ENCODE measurements at regions not wholly inside any gene's neighbourhood (a gene's known extent, or its start where the extent isn't known, plus 50 kb on each side); places are given as distances from the start of the nearest gene placed in this dataset.
"Not testable (repeated sequence)": the region's sequence is repeated elsewhere in the genome, so short reads cannot be mapped to it uniquely, and the experiment has no call there.

DNA sequence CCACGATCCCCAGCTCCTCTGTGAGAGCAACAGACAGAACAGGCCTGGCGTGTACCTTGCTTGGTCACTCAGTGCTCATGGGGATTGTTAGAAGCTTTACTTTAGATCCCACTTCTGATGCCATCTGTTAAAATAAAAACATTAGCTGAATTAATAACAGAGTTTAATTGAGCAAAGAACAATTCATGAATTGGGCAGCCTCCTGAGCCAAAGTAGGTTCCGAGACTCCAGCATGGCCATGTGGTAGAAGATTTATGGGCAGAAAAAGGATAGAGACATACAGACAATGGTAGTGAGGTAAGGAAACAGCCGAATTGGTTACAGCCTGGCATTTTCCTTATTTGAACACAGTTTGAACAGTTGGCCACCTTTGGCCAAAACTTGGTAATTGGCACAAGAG lies 223.9 kb upstream of the TRPC4 start:
- FAIRE-seq (no peak), DNase-seq (ENCODE audit: insufficient read length, low spot score) (no peak)
- TF ChIP-seq POLR2AphosphoS5 (IDR thresholded peaks at IDR 0.05; ENCODE audit: low read depth, low read length) (no peak), PAX5 (IDR thresholded peaks at IDR 0.05; ENCODE audit: insufficient read depth, low read length, severe bottlenecking) (no peak), POU2F2 (IDR thresholded peaks at IDR 0.05; ENCODE audit: low read depth, low read length) (no peak), SPI1 (IDR thresholded peaks at IDR 0.05; ENCODE audit: low read depth, low read length) (no peak), TAF1 (IDR thresholded peaks at IDR 0.05; ENCODE audit: low read depth, low read length) (no peak), POLR2A (IDR thresholded peaks at IDR 0.05; ENCODE audit: low read depth, low read length) (no peak)

DNA sequence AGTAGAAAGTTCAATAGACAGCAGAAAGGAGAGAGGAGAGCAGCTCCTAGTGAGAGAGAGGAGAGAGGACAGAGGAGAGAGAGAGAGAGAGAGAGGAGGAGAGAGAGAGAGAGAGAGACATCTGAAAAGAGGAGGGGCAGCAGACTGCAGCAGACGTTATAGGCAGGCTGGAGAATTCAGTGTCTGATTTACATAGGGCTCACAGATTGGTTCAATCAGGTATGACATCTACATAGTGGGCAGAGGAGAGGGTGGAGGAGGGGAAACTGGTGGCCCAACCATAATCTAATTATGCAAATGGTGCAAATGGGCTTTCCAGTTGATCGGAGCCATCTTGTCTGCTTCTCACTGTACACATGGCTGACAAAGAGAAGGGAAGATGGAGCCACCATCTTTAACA lies 221.3 kb upstream of the TRPC4 start:
- TF ChIP-seq TAF1 (IDR thresholded peaks at IDR 0.05; ENCODE audit: low read depth, low read length) (no peak), POU2F2 (IDR thresholded peaks at IDR 0.05; ENCODE audit: low read depth, low read length) (no peak), POLR2A (IDR thresholded peaks at IDR 0.05; ENCODE audit: low read depth, low read length) (no peak), SPI1 (IDR thresholded peaks at IDR 0.05; ENCODE audit: low read depth, low read length) (no peak), PAX5 (IDR thresholded peaks at IDR 0.05; ENCODE audit: insufficient read depth, low read length, severe bottlenecking) (no peak), POLR2AphosphoS5 (IDR thresholded peaks at IDR 0.05; ENCODE audit: low read depth, low read length) (no peak)
- no peak for DNase-seq (ENCODE audit: insufficient read length, low spot score)
- FAIRE-seq, result no peak

DNA sequence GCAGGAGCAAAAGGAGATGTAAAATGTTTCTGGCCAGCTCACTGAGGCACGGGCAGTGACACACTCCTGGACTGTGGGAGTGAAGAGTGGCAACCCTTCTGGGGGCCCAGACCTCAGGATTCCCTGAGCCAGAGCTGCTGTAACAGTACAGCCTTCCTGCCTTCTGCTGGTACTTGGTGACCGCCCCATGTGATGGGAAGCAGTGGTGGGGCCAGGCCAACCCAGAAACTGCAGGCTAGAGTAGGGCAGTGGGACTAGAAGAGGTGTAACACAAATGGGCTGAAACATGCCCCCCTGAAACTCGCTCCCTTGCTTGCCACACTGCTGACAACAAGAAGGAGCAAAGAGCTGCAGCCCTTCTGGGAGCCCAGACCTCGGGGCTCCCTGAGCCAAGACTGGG lies 217.1 kb upstream of the TRPC4 start:
- FAIRE-seq, result no peak
- TF ChIP-seq SPI1 (IDR thresholded peaks at IDR 0.05; ENCODE audit: low read depth, low read length) (no peak), TAF1 (IDR thresholded peaks at IDR 0.05; ENCODE audit: low read depth, low read length) (no peak), PAX5 (IDR thresholded peaks at IDR 0.05; ENCODE audit: insufficient read depth, low read length, severe bottlenecking) (no peak), POLR2A (IDR thresholded peaks at IDR 0.05; ENCODE audit: low read depth, low read length) (no peak), POU2F2 (IDR thresholded peaks at IDR 0.05; ENCODE audit: low read depth, low read length) (no peak), POLR2AphosphoS5 (IDR thresholded peaks at IDR 0.05; ENCODE audit: low read depth, low read length) (no peak)

DNA sequence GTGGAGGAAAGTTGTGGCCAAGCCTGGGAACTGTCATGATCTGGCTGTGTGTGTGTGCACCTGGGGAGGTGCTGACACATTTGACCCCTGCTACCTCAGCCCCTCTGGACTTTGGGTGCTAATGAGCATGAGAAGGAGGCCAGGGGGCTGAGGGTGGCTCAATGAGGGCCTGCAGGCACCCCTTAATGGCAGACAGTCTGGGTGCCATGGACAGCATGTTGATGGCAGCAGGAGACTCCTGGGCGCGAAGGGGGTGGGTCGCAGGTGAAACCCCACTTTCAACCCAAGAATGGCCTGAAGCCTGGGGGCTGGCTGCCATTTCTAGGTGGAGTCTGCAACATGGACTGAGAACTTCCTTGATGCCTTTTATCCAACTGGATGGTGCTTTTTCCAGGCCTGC lies 216.4 kb upstream of the TRPC4 start:
- DNase-seq (ENCODE audit: insufficient read length, low spot score) (no peak), FAIRE-seq (no peak)
- TF ChIP-seq POLR2AphosphoS5 (IDR thresholded peaks at IDR 0.05; ENCODE audit: low read depth, low read length) (no peak), POLR2A (IDR thresholded peaks at IDR 0.05; ENCODE audit: low read depth, low read length) (no peak), SPI1 (IDR thresholded peaks at IDR 0.05; ENCODE audit: low read depth, low read length) (no peak), TAF1 (IDR thresholded peaks at IDR 0.05; ENCODE audit: low read depth, low read length) (no peak), POU2F2 (IDR thresholded peaks at IDR 0.05; ENCODE audit: low read depth, low read length) (no peak), PAX5 (IDR thresholded peaks at IDR 0.05; ENCODE audit: insufficient read depth, low read length, severe bottlenecking) (no peak)

More for the DNA sequence above, 217.1 kb upstream of the TRPC4 start:
- no peak for DNase-seq (ENCODE audit: insufficient read length, low spot score)

DNA sequence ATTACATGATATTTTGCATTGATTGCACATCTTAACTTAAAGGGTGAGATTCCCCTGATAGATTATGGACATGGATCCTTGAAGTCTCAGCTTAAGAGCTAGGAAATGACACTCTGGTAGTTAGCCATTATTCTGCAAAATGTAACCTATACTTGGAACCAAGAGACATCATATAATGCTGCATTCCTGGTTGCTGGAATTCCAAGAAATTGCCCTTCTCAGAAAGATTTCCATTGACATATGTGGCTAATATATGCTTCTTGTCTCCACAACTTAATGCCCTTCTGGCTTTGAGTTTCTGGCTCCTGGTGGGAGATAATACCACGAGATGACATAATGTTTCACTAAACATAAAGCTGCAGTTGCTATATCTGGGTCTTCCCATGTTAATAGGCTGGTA lies 204.4 kb upstream of the TRPC4 start:
- FAIRE-seq, result no peak
- no peak for DNase-seq (ENCODE audit: insufficient read length, low spot score)
- TF ChIP-seq SPI1 (IDR thresholded peaks at IDR 0.05; ENCODE audit: low read depth, low read length), result no peak
- TF ChIP-seq POLR2AphosphoS5 (IDR thresholded peaks at IDR 0.05; ENCODE audit: low read depth, low read length), result no peak
- TF ChIP-seq PAX5 (IDR thresholded peaks at IDR 0.05; ENCODE audit: insufficient read depth, low read length, severe bottlenecking), result no peak
- TF ChIP-seq POLR2A (IDR thresholded peaks at IDR 0.05; ENCODE audit: low read depth, low read length), result no peak
- no peak for TF ChIP-seq TAF1 (IDR thresholded peaks at IDR 0.05; ENCODE audit: low read depth, low read length)
- TF ChIP-seq POU2F2 (IDR thresholded peaks at IDR 0.05; ENCODE audit: low read depth, low read length), result no peak

DNA sequence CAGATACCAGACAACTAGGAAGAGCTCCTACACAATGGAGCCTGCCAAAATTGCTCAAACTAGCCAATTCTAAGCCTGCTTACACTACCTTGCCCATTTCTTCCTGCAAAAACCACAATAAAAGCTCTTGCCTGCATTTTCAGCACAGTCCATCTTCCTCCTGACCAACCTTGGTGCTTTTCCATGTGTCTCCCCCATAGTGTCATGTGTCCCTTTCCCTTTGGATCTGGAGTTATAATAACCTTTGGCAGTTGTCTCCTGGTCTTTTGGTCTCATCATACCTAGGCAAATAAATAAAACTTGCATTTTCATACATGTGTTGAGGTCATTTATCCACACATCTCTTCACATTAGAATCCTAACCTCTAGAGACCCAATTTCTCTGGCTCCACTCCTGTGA lies 203.1 kb upstream of the TRPC4 start:
- TF ChIP-seq SPI1 (IDR thresholded peaks at IDR 0.05; ENCODE audit: low read depth, low read length), result no peak
- TF ChIP-seq POLR2AphosphoS5 (IDR thresholded peaks at IDR 0.05; ENCODE audit: low read depth, low read length), result no peak
- TF ChIP-seq TAF1 (IDR thresholded peaks at IDR 0.05; ENCODE audit: low read depth, low read length), result no peak
- no peak for FAIRE-seq
- no peak for DNase-seq (ENCODE audit: insufficient read length, low spot score)

DNA sequence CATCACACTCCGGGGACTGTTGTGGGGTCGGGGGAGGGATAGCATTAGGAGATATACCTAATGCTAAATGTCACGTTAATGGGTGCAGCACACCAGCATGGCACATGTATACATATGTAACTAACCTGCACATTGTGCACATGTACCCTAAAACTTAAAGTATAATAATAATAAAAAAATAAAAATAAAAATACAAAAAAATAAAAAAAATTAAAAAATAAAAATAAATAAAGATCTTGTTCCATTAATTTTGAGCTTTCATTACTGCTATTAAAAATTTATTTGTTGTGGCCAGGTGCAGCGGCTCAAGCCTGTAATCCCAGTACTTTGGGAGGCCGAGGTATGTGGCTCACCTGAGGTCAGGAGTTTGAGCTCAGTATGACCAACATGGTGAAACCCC lies 201.8 kb upstream of the TRPC4 start:
- FAIRE-seq; DNase-seq (ENCODE audit: insufficient read length, low spot score): not testable (repeated sequence)

DNA sequence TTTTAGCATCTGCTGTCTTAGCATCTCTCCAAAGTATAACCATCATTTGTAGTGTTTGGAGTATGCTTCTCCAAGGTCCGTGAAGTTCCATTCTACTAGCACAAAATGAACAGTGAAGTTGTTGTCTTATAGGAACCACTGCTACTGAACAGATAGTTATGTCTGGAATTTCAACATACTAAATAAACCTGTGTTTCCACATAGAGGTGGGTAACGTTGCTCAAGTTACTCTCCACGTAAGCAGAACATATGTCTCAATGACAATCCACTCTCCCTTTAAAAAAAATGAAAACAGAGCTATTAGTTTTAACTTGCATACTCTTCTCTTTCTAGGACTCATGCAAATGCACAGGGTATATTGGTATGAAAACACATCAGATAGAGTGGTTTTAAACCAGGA lies 184.3 kb upstream of the TRPC4 start:
- TF ChIP-seq TAF1 (IDR thresholded peaks at IDR 0.05; ENCODE audit: low read depth, low read length), result no peak
- TF ChIP-seq POU2F2 (IDR thresholded peaks at IDR 0.05; ENCODE audit: low read depth, low read length), result no peak
- no peak for TF ChIP-seq PAX5 (IDR thresholded peaks at IDR 0.05; ENCODE audit: insufficient read depth, low read length, severe bottlenecking)
- no peak for TF ChIP-seq POLR2A (IDR thresholded peaks at IDR 0.05; ENCODE audit: low read depth, low read length)
- TF ChIP-seq POLR2AphosphoS5 (IDR thresholded peaks at IDR 0.05; ENCODE audit: low read depth, low read length), result no peak
- TF ChIP-seq SPI1 (IDR thresholded peaks at IDR 0.05; ENCODE audit: low read depth, low read length), result no peak
- DNase-seq (ENCODE audit: insufficient read length, low spot score) (no peak), FAIRE-seq (no peak)

DNA sequence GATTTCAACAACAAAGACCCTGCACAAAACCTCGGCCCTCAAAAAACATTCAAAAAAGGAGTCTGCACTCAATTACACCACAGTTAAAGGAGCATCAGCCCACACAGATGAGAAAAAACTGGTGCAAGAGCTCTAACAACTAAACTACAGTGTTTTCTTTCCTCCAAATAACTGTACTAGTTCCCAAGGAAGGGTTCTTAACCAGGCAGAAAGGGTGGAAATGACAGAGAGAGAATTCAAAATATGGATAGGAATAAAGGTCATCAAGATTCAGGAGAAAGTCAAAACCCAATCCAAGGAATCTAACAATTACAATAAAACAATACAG lies 176.4 kb upstream of the TRPC4 start:
- FAIRE-seq (no peak), DNase-seq (ENCODE audit: insufficient read length, low spot score) (no peak)
- TF ChIP-seq POU2F2 (IDR thresholded peaks at IDR 0.05; ENCODE audit: low read depth, low read length) (no peak), TAF1 (IDR thresholded peaks at IDR 0.05; ENCODE audit: low read depth, low read length) (no peak), PAX5 (IDR thresholded peaks at IDR 0.05; ENCODE audit: insufficient read depth, low read length, severe bottlenecking) (no peak)

DNA sequence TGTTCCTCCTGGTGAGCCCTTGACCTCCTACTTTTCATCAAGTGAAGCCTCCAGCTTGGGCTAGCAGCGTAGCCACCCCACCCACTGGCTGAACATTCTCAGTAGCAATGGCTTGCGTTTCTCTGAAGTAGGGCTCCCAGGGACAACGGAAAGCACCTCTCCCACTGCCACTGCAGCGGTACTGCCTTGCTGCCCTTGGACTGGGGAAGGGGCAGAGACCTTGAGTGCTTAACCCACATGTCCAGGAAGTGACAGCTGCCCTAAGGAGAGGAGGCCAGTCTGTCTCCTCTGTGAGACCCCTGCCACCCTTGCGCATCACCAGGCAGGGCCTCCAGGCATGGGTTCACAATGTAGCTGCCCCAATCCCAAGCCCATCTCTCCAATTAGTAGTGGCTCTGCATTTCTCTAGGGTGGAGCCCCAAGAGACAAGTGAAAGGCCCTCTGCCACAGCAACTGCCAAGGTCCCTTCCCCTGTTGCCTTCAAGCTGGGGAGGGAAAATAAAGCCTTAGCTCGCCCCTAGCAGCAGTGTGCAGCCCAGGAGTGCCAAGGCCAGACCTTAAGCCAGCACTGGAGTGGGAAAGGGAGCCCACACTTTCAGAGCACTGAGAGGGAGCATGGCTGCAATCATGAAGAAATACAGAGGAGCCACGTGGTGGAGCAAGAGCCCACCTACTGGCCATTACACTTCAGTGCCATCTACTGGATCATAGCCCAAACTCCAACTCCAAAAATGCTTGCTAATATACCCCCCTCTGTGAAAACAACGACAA lies 175.9 kb upstream of the TRPC4 start:
- FAIRE-seq, result no peak
- DNase-seq (ENCODE audit: insufficient read length, low spot score), result no peak
- TF ChIP-seq SPI1 (IDR thresholded peaks at IDR 0.05; ENCODE audit: low read depth, low read length) (no peak), POU2F2 (IDR thresholded peaks at IDR 0.05; ENCODE audit: low read depth, low read length) (no peak), TAF1 (IDR thresholded peaks at IDR 0.05; ENCODE audit: low read depth, low read length) (no peak), PAX5 (IDR thresholded peaks at IDR 0.05; ENCODE audit: insufficient read depth, low read length, severe bottlenecking) (no peak), POLR2A (IDR thresholded peaks at IDR 0.05; ENCODE audit: low read depth, low read length) (no peak), POLR2AphosphoS5 (IDR thresholded peaks at IDR 0.05; ENCODE audit: low read depth, low read length) (no peak)
